ENCODE measurements at regions not wholly inside any gene's neighbourhood (a gene's known extent, or its start where the extent isn't known, plus 50 kb on each side); places are given as distances from the start of the nearest gene placed in this dataset.

GRCh38 chr13:26979334-26979733, 192.3 kb downstream of the USP12 start:
- ChIA-PET CTCF (interaction anchor here (0.8 kb wide), 1 partner anchor 383 kb away, joined by 3 read pairs; no protein-coding TSS in a partner anchor), POLR2A (ENCODE audit: low non-redundant PET) (no interaction called here)
- TF ChIP-seq CTCF (conservative IDR thresholded peaks at IDR 0.05; ENCODE audit: low read depth), result no peak
- DNase-seq (ENCODE audit: low spot score), result no peak
- H3K27ac ChIP-seq, result no peak overlapping the region

GRCh38 chr13:26978081-26978860, 193.3 kb downstream of the USP12 start:
- no peak for DNase-seq (ENCODE audit: low spot score)
- no peak overlapping the region for H3K27ac ChIP-seq
- POLR2A ChIA-PET (ENCODE audit: low non-redundant PET), result no interaction called here
- TF ChIP-seq CTCF (conservative IDR thresholded peaks at IDR 0.05; ENCODE audit: low read depth), result no peak
- CTCF ChIA-PET, result interaction anchor here (0.6 kb wide), 1 partner anchor 103 kb away, joined by 4 read pairs; no protein-coding TSS in a partner anchor

GRCh38 chr13:26977541-26977940, 194.1 kb downstream of the USP12 start:
- ChIA-PET POLR2A (ENCODE audit: low non-redundant PET) (no interaction called here), CTCF (no interaction called here)
- no peak overlapping the region for H3K27ac ChIP-seq
- TF ChIP-seq CTCF (conservative IDR thresholded peaks at IDR 0.05; ENCODE audit: low read depth), result no peak
- DNase-seq (ENCODE audit: low spot score), result no peak

- POLR2A ChIA-PET (ENCODE audit: low non-redundant PET), result no interaction called here
- H3K27ac ChIP-seq, result no peak overlapping the region
- no peak for DNase-seq (ENCODE audit: low spot score)
- CTCF ChIA-PET, result interaction anchor here (1.6 kb wide), 1 partner anchor 9 kb away, joined by 9 read pairs; no protein-coding TSS in a partner anchor
- TF ChIP-seq CTCF (conservative IDR thresholded peaks at IDR 0.05; ENCODE audit: low read depth), result no peak
Measured at GRCh38 chr13:26976313-26976712, 195.3 kb downstream of the USP12 start.

- TF ChIP-seq CTCF (conservative IDR thresholded peaks at IDR 0.05; ENCODE audit: low read depth), result no peak
- ChIA-PET CTCF (no interaction called here), POLR2A (ENCODE audit: low non-redundant PET) (no interaction called here)
- no peak overlapping the region for H3K27ac ChIP-seq
- no peak for DNase-seq (ENCODE audit: low spot score)
Measured at GRCh38 chr13:26973946-26974345, 197.7 kb downstream of the USP12 start.

GRCh38 chr13:26973295-26973694, 198.3 kb downstream of the USP12 start:
- H3K27ac ChIP-seq, result no peak overlapping the region
- TF ChIP-seq CTCF (conservative IDR thresholded peaks at IDR 0.05; ENCODE audit: low read depth), result no peak
- CTCF ChIA-PET, result no interaction called here
- DNase-seq (ENCODE audit: low spot score), result no peak
- POLR2A ChIA-PET (ENCODE audit: low non-redundant PET), result no interaction called here
